ENCODE measurements at regions not wholly inside any gene's neighbourhood (a gene's known extent, or its start where the extent isn't known, plus 50 kb on each side); places are given as distances from the start of the nearest gene placed in this dataset.

- DNase-seq (ENCODE audit: insufficient read length, low spot score) = no peak
- no peak for TF ChIP-seq CTCF (IDR thresholded peaks at IDR 0.05; ENCODE audit: insufficient read depth, missing control alignments)
- FAIRE-seq = no peak
These were observed 183.7 kb downstream of the RGS3 start for GRCh38 chr9:113646946-113647914.

GRCh38 chr9:113648048-113648447, 184.5 kb downstream of the RGS3 start:
- no peak for TF ChIP-seq CTCF (IDR thresholded peaks at IDR 0.05; ENCODE audit: insufficient read depth, missing control alignments)
- DNase-seq (ENCODE audit: insufficient read length, low spot score) = no peak
- no peak for FAIRE-seq

- no peak for FAIRE-seq
- TF ChIP-seq CTCF (IDR thresholded peaks at IDR 0.05; ENCODE audit: insufficient read depth, missing control alignments) = no peak
- no peak for DNase-seq (ENCODE audit: insufficient read length, low spot score)
These were observed 185.1 kb downstream of the RGS3 start for GRCh38 chr9:113648586-113648985.

GRCh38 chr9:113649054-113649453, 185.5 kb downstream of the RGS3 start:
- DNase-seq (ENCODE audit: insufficient read length, low spot score) (no peak), FAIRE-seq (no peak)
- no peak for TF ChIP-seq CTCF (IDR thresholded peaks at IDR 0.05; ENCODE audit: insufficient read depth, missing control alignments)

GRCh38 chr9:113649855-113650206, 186.3 kb downstream of the RGS3 start:
- DNase-seq (ENCODE audit: insufficient read length, low spot score) (no peak), FAIRE-seq (no peak)
- TF ChIP-seq CTCF (IDR thresholded peaks at IDR 0.05; ENCODE audit: insufficient read depth, missing control alignments) = no peak

- TF ChIP-seq CTCF (IDR thresholded peaks at IDR 0.05; ENCODE audit: insufficient read depth, missing control alignments) = no peak
- FAIRE-seq = no peak
- DNase-seq (ENCODE audit: insufficient read length, low spot score) = no peak
These were observed 186.9 kb downstream of the RGS3 start for GRCh38 chr9:113650207-113651131.

Data from D721Med (cell line).